ENCODE measurements at regions not wholly inside any gene's neighbourhood (a gene's known extent, or its start where the extent isn't known, plus 50 kb on each side); places are given as distances from the start of the nearest gene placed in this dataset.
A peak's percentile ranks its signal among the peaks of the same experiment; 100 is the strongest.

- H3K27me3 Mint-ChIP-seq (ENCODE audit: insufficient read depth, low read depth, poor library complexity): peaks cover 98% of the 10 kb centered on the region
- no peak for TF ChIP-seq STAT1 (IDR thresholded peaks at IDR 0.05; ENCODE audit: unreplicated experiment)
- TF ChIP-seq ZNF114 (CRISPR knock-in tag; IDR thresholded peaks at IDR 0.05): no peak
- Histone ChIP-seq H3K9me2 (ENCODE audit: insufficient read depth) (0 out of 2 replicates have a peak, but pooled peaks cover 5% of the 10 kb centered on the region), H4K20me1 (replicated peaks; ENCODE audit: insufficient read depth) (peaks cover 36% of the 10 kb centered on the region), H3K4me3 (no peak overlapping the region), H3K36me3 (ENCODE audit: insufficient read depth) (peaks cover 6% of the 10 kb centered on the region; the same call in 1 of the 2 replicates), H2AFZ (no peak overlapping the region), H3K27me3 (ENCODE audit: insufficient read depth) (peaks cover 98% of the 10 kb centered on the region), H3F3A (replicated peaks; ENCODE audit: low read depth) (no peaks in the 10 kb centered on the region), H3K4me2 (no peak overlapping the region), H3K27ac (ENCODE audit: low read depth) (no peak overlapping the region), H3K4me1 (ENCODE audit: insufficient read depth) (peaks cover 3% of the 10 kb centered on the region; the same call in 1 of the 2 replicates), H3K79me2 (replicated peaks; ENCODE audit: insufficient read depth) (no peaks in the 10 kb centered on the region)
- H3K4me3 Mint-ChIP-seq: no peak overlapping the region
- no peak overlapping the region for H3K27ac Mint-ChIP-seq
- H3K9me3 Mint-ChIP-seq: peaks cover 33% of the 10 kb centered on the region
- H3K4me1 Mint-ChIP-seq: peaks cover 18% of the 10 kb centered on the region
- H3K36me3 Mint-ChIP-seq (ENCODE audit: low read depth): peaks cover 22% of the 10 kb centered on the region; the same call in 2 of the 3 replicates
- DNase-seq (ENCODE audit: low spot score) (peak; percentile 52), ATAC-seq (peak; percentile 44)
These were observed 410.7 kb upstream of the TNP1 start for GRCh38 chr2:217270485-217271121.

- Histone ChIP-seq H3K9me2 (ENCODE audit: insufficient read depth) (0 out of 2 replicates have a peak, but pooled peaks cover 5% of the 10 kb centered on the region), H3K27ac (ENCODE audit: low read depth) (no peak overlapping the region), H3F3A (replicated peaks; ENCODE audit: low read depth) (no peaks in the 10 kb centered on the region), H3K4me1 (ENCODE audit: insufficient read depth) (peaks cover 3% of the 10 kb centered on the region; the same call in 1 of the 2 replicates), H2AFZ (no peak overlapping the region), H3K79me2 (replicated peaks; ENCODE audit: insufficient read depth) (no peaks in the 10 kb centered on the region), H3K4me2 (no peak overlapping the region), H3K36me3 (ENCODE audit: insufficient read depth) (peaks cover 6% of the 10 kb centered on the region; the same call in 1 of the 2 replicates), H3K4me3 (no peak overlapping the region), H4K20me1 (replicated peaks; ENCODE audit: insufficient read depth) (peaks cover 31% of the 10 kb centered on the region), H3K27me3 (ENCODE audit: insufficient read depth) (peaks cover 98% of the 10 kb centered on the region)
- ATAC-seq: peak; percentile 99
- peaks cover 18% of the 10 kb centered on the region for H3K4me1 Mint-ChIP-seq
- DNase-seq (ENCODE audit: low spot score): peak; percentile 95
- peaks cover 99% of the 10 kb centered on the region for H3K27me3 Mint-ChIP-seq (ENCODE audit: insufficient read depth, low read depth, poor library complexity)
- peaks cover 22% of the 10 kb centered on the region; the same call in 2 of the 3 replicates for H3K36me3 Mint-ChIP-seq (ENCODE audit: low read depth)
- TF ChIP-seq STAT1 (IDR thresholded peaks at IDR 0.05; ENCODE audit: unreplicated experiment) (no peak), ZNF114 (CRISPR knock-in tag; IDR thresholded peaks at IDR 0.05) (no peak), NANOG (IDR thresholded peaks at IDR 0.05; ENCODE audit: borderline replicate concordance) (peak; percentile 99), POLR2AphosphoS5 (IDR thresholded peaks at IDR 0.05; ENCODE audit: low read depth) (peak; percentile 80), ETS1 (IDR thresholded peaks at IDR 0.05) (peak; percentile 58; the same call in 1 of the 2 replicates), ZNF462 (CRISPR knock-in tag; IDR thresholded peaks at IDR 0.05) (no peak)
- TF ChIP-seq, protein P1, sequence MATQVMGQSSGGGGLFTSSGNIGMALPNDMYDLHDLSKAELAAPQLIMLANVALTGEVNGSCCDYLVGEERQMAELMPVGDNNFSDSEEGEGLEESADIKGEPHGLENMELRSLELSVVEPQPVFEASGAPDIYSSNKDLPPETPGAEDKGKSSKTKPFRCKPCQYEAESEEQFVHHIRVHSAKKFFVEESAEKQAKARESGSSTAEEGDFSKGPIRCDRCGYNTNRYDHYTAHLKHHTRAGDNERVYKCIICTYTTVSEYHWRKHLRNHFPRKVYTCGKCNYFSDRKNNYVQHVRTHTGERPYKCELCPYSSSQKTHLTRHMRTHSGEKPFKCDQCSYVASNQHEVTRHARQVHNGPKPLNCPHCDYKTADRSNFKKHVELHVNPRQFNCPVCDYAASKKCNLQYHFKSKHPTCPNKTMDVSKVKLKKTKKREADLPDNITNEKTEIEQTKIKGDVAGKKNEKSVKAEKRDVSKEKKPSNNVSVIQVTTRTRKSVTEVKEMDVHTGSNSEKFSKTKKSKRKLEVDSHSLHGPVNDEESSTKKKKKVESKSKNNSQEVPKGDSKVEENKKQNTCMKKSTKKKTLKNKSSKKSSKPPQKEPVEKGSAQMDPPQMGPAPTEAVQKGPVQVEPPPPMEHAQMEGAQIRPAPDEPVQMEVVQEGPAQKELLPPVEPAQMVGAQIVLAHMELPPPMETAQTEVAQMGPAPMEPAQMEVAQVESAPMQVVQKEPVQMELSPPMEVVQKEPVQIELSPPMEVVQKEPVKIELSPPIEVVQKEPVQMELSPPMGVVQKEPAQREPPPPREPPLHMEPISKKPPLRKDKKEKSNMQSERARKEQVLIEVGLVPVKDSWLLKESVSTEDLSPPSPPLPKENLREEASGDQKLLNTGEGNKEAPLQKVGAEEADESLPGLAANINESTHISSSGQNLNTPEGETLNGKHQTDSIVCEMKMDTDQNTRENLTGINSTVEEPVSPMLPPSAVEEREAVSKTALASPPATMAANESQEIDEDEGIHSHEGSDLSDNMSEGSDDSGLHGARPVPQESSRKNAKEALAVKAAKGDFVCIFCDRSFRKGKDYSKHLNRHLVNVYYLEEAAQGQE (IDR thresholded peaks at IDR 0.05; ENCODE audit: unreplicated experiment): no peak
- no peak overlapping the region for H3K27ac Mint-ChIP-seq
- H3K9me3 Mint-ChIP-seq: peaks cover 33% of the 10 kb centered on the region
- H3K4me3 Mint-ChIP-seq: no peak overlapping the region
These were observed 410.0 kb upstream of the TNP1 start for GRCh38 chr2:217269701-217270484.
